Esophagus mucosa (tissue), 1 donor: ENCODE measurements at regions not wholly inside any gene's neighbourhood (a gene's known extent, or its start where the extent isn't known, plus 50 kb on each side); places are given as distances from the start of the nearest gene placed in this dataset.

Experiments used
- ATAC-seq: fragments of 200-7000 bp; cut with Tn5 transposase; one replicate; pipeline ENCODE4 v1.9.1; 2020
- donor health status: DM: yes; HTN: yes; CAD: no.

GRCh38 chr3:150216866-150217600 lies 191.1 kb upstream of the TSC22D2 start:
- peak; percentile 45 for ATAC-seq

GRCh38 chr3:150216041-150216811 lies 191.9 kb upstream of the TSC22D2 start:
- ATAC-seq: peak; percentile 46

- ATAC-seq: no peak
Measured at GRCh38 chr3:150215616-150216015, 192.5 kb upstream of the TSC22D2 start.

GRCh38 chr3:150213577-150213976 lies 194.5 kb upstream of the TSC22D2 start:
- no peak for ATAC-seq

GRCh38 chr3:150210461-150211110 lies 197.5 kb upstream of the TSC22D2 start:
- no peak for ATAC-seq

- ATAC-seq: no peak
Measured at GRCh38 chr3:150203273-150203672, 204.8 kb upstream of the TSC22D2 start.

GRCh38 chr3:150202711-150203110 lies 205.4 kb upstream of the TSC22D2 start:
- no peak for ATAC-seq

- no peak for ATAC-seq
Measured at GRCh38 chr3:150194957-150195356, 213.1 kb upstream of the TSC22D2 start.

- no peak for ATAC-seq
Measured at GRCh38 chr3:150194513-150194912, 213.6 kb upstream of the TSC22D2 start.

GRCh38 chr3:150184426-150185071 lies 213.9 kb upstream of the PFN2 start:
- no peak for ATAC-seq

GRCh38 chr3:150183678-150184425 lies 213.2 kb upstream of the PFN2 start:
- ATAC-seq: peak; percentile 69

GRCh38 chr3:150180334-150180733 lies 209.6 kb upstream of the PFN2 start:
- ATAC-seq: no peak

- ATAC-seq: no peak
Measured at GRCh38 chr3:150179330-150179729, 208.6 kb upstream of the PFN2 start.

- peak; percentile 48 for ATAC-seq
Measured at GRCh38 chr3:150177673-150178381, 207.1 kb upstream of the PFN2 start.

- no peak for ATAC-seq
Measured at GRCh38 chr3:150174179-150174578, 203.5 kb upstream of the PFN2 start.

GRCh38 chr3:150172356-150172755 lies 201.7 kb upstream of the PFN2 start:
- ATAC-seq: no peak

- no peak for ATAC-seq
Measured at GRCh38 chr3:150170852-150171520, 200.3 kb upstream of the PFN2 start.

GRCh38 chr3:150169330-150169940 lies 198.7 kb upstream of the PFN2 start:
- ATAC-seq: no peak

- ATAC-seq: no peak
Measured at GRCh38 chr3:150168698-150169097, 198.0 kb upstream of the PFN2 start.

GRCh38 chr3:150165396-150166094 lies 194.8 kb upstream of the PFN2 start:
- no peak for ATAC-seq
